NCI-H1436 treated with DMSO at 0.1 percent for 48 hours (cell line): ENCODE measurements at regions not wholly inside any gene's neighbourhood (a gene's known extent, or its start where the extent isn't known, plus 50 kb on each side); places are given as distances from the start of the nearest gene placed in this dataset.
"Not testable (repeated sequence)": the region's sequence is repeated elsewhere in the genome, so short reads cannot be mapped to it uniquely, and the experiment has no call there.

Experiments used
- DNase-seq: peaks from one replicate; lab custom pipeline; 2025; lab: John Stamatoyannopoulos, UW

DNA sequence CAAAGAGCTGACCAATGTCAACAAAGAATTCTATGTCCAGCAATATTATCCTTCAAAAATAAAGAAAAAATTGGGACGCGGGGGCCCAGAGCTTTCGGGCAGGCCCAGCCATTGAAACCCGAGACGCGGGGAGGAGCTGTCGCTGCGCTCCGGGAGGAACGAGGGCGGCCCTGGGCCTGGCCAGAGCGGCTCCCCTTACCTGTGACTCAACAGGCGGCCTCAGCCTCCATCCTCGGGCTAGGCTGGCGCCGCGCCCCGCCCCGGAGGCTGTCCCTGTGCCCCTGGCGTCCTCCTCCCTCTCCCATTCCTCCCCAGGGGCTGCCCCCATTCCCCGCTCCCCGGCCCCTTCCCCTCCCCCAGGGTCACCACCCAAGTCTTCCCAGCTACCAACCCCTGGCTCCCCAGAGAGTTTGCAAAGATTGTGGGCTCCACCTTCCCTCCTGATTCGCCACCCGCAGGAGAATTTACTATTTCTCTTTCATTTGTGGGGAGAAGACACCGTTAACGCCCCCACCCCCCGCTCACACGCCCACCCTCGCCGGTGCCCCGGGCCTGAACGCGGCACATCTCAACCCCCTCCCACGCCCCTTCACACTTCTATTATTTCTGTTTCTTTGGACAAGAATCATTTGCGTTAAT is 127.9 kb downstream of the ARRDC4 start:
- DNase-seq = not testable (repeated sequence)

- not testable (repeated sequence) for DNase-seq
These were observed 128.8 kb downstream of the ARRDC4 start for GRCh38 chr15:98089352-98089751.

DNA sequence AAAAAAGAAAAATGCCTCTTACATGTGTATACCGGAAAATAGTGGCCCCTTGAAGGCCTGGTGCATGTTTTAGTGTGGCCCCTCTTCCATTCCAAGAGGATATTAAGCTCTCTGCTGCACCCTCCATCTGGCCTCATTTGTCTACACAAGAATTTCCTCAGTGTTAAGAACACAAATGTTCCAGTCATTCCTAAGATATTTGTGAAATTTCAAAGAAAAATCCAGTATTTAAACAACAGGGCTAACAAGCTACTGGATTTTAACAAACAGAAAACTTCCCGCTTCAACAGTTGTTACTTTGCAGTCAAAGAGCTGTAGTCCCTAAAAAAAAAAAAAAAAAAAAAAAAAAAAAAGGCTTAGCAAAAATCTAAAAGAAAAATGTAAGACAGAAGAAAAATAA is 137.5 kb downstream of the ARRDC4 start:
- DNase-seq = not testable (repeated sequence)

- DNase-seq = not testable (repeated sequence)
These were observed 140.1 kb downstream of the ARRDC4 start for GRCh38 chr15:98100606-98101005.

- DNase-seq = no peak
These were observed 143.1 kb downstream of the ARRDC4 start for GRCh38 chr15:98103570-98103969.

DNA sequence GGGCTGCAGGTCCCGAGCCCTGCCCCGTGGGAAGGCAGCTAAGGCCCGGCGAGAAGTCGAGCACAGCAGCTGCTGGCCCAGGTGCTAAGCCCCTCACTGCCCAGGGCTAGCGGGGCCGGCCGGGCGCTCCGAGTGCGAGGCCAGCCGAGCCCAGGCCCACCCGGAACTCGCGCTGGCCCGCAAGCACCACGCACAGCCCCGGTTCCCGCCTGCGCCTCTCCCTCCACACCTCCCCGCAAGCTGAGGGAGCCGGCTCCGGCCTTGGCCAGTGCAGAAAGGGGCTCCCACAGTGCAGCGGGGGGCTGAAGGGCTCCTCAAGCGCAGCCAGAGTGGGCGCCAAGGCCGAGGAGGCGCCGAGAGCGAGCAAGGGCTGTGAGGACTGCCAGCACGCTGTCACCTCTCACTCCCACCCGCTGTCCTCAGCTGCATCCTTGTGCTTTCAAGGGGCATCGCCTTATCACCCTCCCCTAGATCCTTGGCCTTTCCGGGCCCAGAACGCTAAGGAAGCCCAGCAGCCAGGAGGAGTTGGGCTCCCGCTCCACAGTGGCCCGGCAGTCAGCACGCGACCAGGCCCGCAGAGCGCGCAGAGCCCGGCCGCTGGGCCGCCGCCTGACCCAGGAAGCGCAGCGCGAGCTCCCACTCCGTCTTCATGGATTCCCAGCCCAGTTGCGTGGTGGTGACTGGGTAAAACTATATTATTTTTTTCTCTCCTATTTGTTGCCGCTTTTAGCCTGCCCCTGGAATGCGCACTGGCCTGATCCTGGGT is 144.1 kb downstream of the ARRDC4 start:
- DNase-seq = not testable (repeated sequence)

GRCh38 chr15:98106615-98107194 is 146.2 kb downstream of the ARRDC4 start:
- not testable (repeated sequence) for DNase-seq

GRCh38 chr15:98111806-98112205 is 151.3 kb downstream of the ARRDC4 start:
- no peak for DNase-seq

GRCh38 chr15:98113327-98113726 is 152.8 kb downstream of the ARRDC4 start:
- no peak for DNase-seq

- DNase-seq = no peak
These were observed 160.1 kb downstream of the ARRDC4 start for GRCh38 chr15:98120561-98120960.

- no peak for DNase-seq
These were observed 161.0 kb downstream of the ARRDC4 start for GRCh38 chr15:98121536-98121935.

GRCh38 chr15:98121957-98122356 is 161.5 kb downstream of the ARRDC4 start:
- DNase-seq = no peak

DNA sequence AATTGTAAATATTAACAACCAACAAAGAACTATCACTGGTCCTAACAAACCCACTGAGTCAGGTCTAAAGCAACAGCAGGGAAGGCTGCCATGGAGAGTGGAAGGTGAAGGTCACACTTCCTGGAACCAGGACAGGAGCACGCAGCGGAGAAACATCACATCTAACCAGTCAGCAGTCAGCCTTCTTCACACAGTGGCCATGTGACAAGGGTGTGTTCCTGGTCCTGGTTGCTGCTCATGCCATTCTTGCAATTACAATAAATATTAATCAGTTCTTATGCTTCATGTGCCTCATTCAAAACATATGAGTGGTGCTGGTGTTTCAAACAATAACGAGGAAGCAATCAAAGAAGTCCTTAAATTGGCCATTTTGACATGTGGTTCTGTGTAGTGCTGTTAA is 162.8 kb downstream of the ARRDC4 start:
- DNase-seq = no peak

DNA sequence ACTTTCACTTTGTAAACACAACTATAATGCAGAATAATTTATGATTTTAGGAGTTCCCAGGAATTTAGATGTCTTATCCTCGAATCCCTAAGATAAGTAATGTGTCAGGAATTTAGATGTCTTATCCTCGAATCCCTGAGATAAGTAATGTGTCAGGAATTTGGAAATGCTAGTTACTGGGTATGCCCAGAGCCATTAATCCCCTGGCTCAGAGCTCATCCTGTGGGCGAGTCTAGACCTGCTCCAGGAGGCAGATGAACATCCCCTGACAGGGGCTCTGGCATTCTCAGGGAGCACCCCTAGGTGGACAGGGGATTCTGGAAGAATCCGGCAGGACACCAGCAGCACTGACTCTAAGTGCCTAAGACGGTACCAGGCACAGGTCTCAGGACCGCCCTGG is 163.3 kb downstream of the ARRDC4 start:
- no peak for DNase-seq

DNA sequence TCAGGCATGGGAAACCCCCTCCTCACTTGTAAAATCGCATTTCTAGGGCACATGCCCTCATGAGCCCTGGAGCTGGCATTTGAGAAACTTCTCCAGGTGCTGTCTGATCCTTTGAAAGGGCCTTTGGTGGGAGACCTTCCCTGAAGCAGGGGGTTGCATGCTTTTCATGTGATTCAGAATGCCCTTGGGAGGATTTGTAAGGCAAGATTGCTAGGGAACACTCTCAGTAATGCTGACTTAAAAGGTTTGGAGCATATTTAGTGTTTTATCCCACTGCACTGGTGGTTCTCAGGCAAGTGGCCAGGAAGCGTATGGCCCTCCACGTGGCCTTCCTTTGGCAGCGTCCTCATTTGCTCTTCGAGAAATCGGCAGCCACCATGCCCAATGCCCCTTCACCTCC is 164.1 kb downstream of the ARRDC4 start:
- DNase-seq = no peak

GRCh38 chr15:98126326-98127085 is 166.0 kb downstream of the ARRDC4 start:
- no peak for DNase-seq

- no peak for DNase-seq
These were observed 167.1 kb downstream of the ARRDC4 start for GRCh38 chr15:98127586-98127985.

DNA sequence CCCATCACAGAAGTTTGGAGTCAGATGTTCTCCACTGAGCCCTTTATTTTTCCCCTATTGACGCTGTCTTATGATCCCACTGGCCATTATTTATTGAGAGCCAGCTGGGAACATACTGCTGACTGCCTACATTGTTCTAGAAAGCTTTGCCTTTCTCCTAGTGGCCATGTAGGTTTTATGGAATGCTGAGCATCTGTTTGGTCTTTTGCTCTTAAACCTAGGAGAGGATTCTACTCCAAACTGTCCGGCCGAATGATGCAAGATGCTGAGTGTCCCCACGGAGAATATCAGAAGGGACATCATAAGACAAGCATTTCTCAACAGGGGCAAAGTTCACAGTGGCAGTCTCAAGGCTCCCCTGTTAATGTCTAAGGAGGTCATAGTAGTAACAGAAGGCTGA is 171.4 kb downstream of the ARRDC4 start:
- DNase-seq = no peak

GRCh38 chr15:98134905-98135304 is 174.4 kb downstream of the ARRDC4 start:
- DNase-seq = no peak

GRCh38 chr15:98138910-98139309 is 178.4 kb downstream of the ARRDC4 start:
- DNase-seq = no peak

GRCh38 chr15:98139337-98139736 is 178.8 kb downstream of the ARRDC4 start:
- DNase-seq = no peak

GRCh38 chr15:98142572-98142971 is 182.1 kb downstream of the ARRDC4 start:
- no peak for DNase-seq

DNA sequence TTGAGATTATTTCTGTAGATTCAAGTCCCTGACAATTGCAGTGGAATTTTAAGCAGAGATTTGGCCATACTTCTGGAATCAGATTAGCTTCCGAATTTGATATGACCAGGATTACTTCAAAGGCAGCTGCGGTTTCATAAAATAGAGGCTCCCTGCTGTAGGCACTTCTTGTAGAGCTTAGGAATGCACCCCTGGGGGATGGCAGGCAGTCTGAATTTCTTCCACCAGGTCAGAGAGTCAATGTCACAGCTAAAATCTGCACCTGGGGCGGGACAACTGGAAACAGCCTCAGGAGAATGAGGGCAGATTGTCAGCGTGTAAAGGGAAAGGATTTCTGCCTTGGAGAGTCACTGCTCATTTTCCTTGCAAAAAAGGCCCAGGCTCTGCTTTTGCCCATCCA is 182.6 kb downstream of the ARRDC4 start:
- no peak for DNase-seq
